ENCODE measurements at regions not wholly inside any gene's neighbourhood (a gene's known extent, or its start where the extent isn't known, plus 50 kb on each side); places are given as distances from the start of the nearest gene placed in this dataset.

- peak; percentile 96 for DNase-seq (ENCODE audit: low spot score)
- CTCF ChIA-PET, result interaction anchor here (0.6 kb wide), 1 partner anchor 699 kb away, joined by 5 read pairs; no protein-coding TSS in a partner anchor
- POLR2A ChIA-PET (ENCODE audit: low non-redundant PET), result no interaction called here
Measured at GRCh38 chr5:53362521-53362941, 117.9 kb upstream of the FST start.

DNA sequence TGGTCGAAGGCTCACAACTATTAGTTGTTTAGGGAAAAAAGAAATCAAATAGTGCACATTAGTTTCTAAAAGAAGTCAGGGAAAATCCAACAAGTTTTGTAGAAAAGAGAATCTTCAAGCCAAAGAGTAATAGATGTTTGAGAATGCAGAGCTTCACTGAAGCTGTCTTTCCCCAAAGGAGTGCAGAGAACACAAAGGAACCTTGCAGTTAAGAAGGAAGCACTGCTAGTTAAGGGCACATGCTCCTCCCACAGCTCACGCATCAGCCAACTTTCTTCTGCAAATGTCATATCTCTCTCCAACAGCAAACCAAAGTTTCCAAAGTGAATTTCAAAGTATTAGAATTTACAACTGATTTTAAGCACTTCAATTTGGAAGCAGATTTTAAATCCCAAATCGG, 116.4 kb upstream of the FST start:
- POLR2A ChIA-PET (ENCODE audit: low non-redundant PET), result no interaction called here
- no peak for DNase-seq (ENCODE audit: low spot score)
- CTCF ChIA-PET, result no interaction called here
- no peak for TF ChIP-seq CTCF (conservative IDR thresholded peaks at IDR 0.05; ENCODE audit: low read depth)
- H3K27ac ChIP-seq, result no peak overlapping the region

More at GRCh38 chr5:53362521-53362941, 117.9 kb upstream of the FST start:
- no peak for TF ChIP-seq CTCF (conservative IDR thresholded peaks at IDR 0.05; ENCODE audit: low read depth)
- H3K27ac ChIP-seq, result peak overlapping the region; percentile 96; the same call in 1 of the 2 replicates

DNA sequence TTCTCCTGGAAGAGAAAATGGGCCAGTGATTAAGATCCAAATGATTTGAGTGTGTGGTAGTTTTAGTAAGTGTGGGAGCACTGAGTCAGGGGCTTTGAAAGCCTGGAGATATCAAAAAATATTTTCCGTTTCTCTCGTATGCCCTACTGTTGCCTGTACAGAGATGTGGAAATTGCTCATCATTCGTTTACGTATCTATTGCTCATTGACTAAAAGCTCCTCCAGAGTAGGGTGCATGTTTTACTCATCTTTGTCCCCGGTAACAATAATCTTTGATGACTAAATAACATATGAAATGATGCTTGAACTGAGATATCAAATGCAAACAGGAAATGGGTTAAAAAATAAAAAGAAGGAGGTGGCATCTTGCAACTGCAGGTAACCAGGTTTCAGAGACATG, 114.2 kb upstream of the FST start:
- H3K27ac ChIP-seq, result no peak overlapping the region
- TF ChIP-seq CTCF (conservative IDR thresholded peaks at IDR 0.05; ENCODE audit: low read depth), result no peak
- POLR2A ChIA-PET (ENCODE audit: low non-redundant PET), result interaction anchor here (0.6 kb wide), 1 partner anchor 47 kb away, joined by 6 read pairs; no protein-coding TSS in a partner anchor
- DNase-seq (ENCODE audit: low spot score), result peak; percentile 45
- CTCF ChIA-PET, result interaction anchor here (0.7 kb wide), 1 partner anchor 91 kb away, joined by 4 read pairs; no protein-coding TSS in a partner anchor

- no peak for DNase-seq (ENCODE audit: low spot score)
- CTCF ChIA-PET, result no interaction called here
- POLR2A ChIA-PET (ENCODE audit: low non-redundant PET), result no interaction called here
- TF ChIP-seq CTCF (conservative IDR thresholded peaks at IDR 0.05; ENCODE audit: low read depth), result no peak
- no peak overlapping the region for H3K27ac ChIP-seq
Measured at GRCh38 chr5:53367727-53368126, 112.7 kb upstream of the FST start.

GRCh38 chr5:53368516-53368915, 111.9 kb upstream of the FST start:
- H3K27ac ChIP-seq, result no peak overlapping the region
- no peak for DNase-seq (ENCODE audit: low spot score)
- TF ChIP-seq CTCF (conservative IDR thresholded peaks at IDR 0.05; ENCODE audit: low read depth), result no peak
- ChIA-PET CTCF (interaction anchor here (0.7 kb wide), 1 partner anchor 92 kb away, joined by 4 read pairs; no protein-coding TSS in a partner anchor), POLR2A (ENCODE audit: low non-redundant PET) (no interaction called here)

- no peak for TF ChIP-seq CTCF (conservative IDR thresholded peaks at IDR 0.05; ENCODE audit: low read depth)
- CTCF ChIA-PET, result interaction anchor here (0.6 to 0.7 kb wide), 2 partner anchors 93 to 170 kb away, joined by 4 to 5 read pairs; no protein-coding TSS in a partner anchor
- no peak for DNase-seq (ENCODE audit: low spot score)
- POLR2A ChIA-PET (ENCODE audit: low non-redundant PET), result no interaction called here
- no peak overlapping the region for H3K27ac ChIP-seq
Measured at GRCh38 chr5:53368966-53369605, 111.3 kb upstream of the FST start.
